Ecto neural progenitor cell (in vitro differentiated cells): ENCODE measurements at regions not wholly inside any gene's neighbourhood (a gene's known extent, or its start where the extent isn't known, plus 50 kb on each side); places are given as distances from the start of the nearest gene placed in this dataset.
"Not testable (repeated sequence)": the region's sequence is repeated elsewhere in the genome, so short reads cannot be mapped to it uniquely, and the experiment has no call there.

Source experiments
- DNase-seq: peaks from one replicate; pipeline ENCODE4 v3.0.0-alpha.2; 2018; ENCODE audit warnings: low spot score

- DNase-seq = no peak
Observed at GRCh38 chr1:244106837-244107493, 55.9 kb downstream of the ZBTB18 start.

DNA sequence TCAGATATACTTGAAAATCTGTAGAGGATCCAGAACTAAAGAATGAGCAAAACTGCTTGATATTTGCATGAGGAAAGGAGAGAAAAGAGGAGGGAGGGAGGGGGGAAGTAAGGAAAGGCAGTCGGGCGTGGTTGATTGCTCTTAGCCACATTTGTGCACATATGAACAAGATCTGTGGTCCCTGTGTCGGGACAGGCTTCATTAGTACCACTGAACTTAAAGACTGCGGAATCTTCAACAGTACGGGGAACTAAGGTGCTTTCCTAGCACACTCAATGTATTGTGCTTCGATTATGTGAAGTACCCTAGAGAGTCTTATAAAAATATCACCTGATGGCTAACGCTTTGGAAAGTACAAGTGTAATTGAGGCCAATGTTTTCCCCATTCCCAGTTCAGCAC, 59.9 kb downstream of the ZBTB18 start:
- no peak for DNase-seq

GRCh38 chr1:244112041-244112440, 61.0 kb downstream of the ZBTB18 start:
- DNase-seq = no peak

DNA sequence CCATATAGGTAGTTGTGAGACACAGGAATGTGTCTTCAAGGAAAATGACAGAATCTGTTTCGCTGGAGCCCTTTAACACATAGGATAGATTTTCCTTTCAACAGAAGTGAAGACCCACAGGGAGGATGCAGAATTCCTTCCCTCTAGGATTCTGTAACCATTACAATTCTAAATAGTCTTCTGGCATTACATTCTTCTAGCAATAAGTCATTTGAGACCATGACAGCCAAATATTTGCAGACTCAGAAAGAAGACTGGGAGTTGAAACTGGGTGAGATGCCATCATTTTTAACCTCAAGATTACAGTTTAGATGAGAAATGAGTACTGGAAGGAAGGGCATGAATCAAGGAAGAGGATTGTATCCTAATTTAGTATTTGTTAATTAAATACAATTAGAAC, 61.6 kb downstream of the ZBTB18 start:
- no peak for DNase-seq

- no peak for DNase-seq
Observed at GRCh38 chr1:244113532-244114320, 62.6 kb downstream of the ZBTB18 start.

- DNase-seq = no peak
Observed at GRCh38 chr1:244114892-244115291, 63.8 kb downstream of the ZBTB18 start.

DNA sequence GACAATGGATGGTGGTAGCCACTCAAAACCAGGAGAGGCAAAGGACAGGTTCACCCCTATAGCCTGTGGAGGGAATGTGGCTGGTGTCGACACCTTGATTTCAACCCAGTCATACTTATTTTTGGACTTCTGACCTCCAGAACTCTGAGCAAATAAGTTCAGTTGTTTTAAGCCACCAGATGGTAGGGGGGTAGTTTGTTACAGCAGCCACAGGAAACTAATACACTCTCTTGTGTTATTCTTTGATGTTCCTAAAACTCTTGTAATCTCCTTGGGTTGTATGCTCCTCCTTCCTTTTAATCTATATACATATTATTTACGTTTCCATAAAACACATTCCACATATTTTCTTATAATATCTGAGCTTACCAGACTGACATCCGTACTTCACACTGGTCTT, 65.9 kb downstream of the ZBTB18 start:
- DNase-seq = no peak

- no peak for DNase-seq
Observed at GRCh38 chr1:244118109-244118761, 67.2 kb downstream of the ZBTB18 start.

GRCh38 chr1:244128591-244129383, 77.7 kb downstream of the ZBTB18 start:
- DNase-seq = no peak

DNA sequence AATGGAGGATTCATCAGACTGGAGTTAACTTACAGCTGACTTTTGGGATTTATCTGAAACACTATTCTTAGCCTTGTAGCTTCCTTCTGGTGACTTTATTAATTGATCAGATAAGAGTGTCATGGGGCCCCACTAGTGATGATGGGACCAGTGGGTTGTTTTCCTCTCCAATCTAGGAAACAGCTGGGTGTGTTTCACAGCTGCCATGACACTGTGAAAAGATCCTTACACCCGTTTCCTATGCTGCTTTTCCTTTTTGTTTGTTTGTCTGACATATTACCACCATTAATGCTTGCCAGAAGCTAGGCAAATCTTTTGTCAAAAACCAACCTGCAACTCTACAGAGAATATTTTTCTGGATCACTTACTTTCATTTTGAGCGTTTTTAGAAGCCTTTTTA, 86.2 kb downstream of the ZBTB18 start:
- no peak for DNase-seq

DNA sequence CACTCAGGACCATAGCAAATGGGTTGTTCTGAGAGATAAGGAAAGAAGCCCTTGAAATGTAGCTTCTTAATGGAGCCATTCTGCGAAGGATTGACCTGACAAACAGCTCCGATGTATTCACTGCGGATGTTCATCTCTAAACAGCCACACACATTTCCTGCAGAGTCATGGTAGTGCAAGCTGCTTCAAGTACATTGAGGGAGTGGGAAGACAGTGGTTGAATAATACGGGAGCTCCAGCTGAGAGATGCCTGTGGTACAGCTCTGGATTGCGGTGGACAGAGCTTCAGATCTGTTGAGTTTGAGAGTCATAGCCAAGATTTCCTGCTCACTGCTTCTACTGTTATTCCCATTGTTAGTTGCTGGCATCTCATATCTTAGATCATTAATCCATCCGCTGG, 86.6 kb downstream of the ZBTB18 start:
- DNase-seq = no peak

- DNase-seq = no peak
Observed at GRCh38 chr1:244138399-244138798, 87.3 kb downstream of the ZBTB18 start.

DNA sequence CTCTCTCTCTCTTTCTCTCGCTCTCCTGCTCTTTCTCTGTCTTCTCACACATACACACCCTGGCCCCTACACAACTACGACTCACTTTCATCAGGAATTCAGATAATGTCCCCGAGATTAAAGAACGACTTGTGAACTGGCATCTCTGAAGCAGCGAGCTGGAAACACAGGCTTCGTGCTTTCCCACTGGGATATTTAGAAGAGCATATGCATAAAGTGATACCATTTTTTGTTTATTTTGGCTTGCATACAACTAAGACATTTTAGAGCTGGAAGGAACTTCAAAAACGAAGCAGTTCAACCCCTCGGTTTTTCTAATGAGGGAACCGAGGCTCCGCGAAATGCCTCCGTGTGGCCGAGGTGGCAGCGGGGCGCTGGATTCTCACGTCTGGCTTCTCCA, 88.6 kb downstream of the ZBTB18 start:
- DNase-seq = no peak

DNA sequence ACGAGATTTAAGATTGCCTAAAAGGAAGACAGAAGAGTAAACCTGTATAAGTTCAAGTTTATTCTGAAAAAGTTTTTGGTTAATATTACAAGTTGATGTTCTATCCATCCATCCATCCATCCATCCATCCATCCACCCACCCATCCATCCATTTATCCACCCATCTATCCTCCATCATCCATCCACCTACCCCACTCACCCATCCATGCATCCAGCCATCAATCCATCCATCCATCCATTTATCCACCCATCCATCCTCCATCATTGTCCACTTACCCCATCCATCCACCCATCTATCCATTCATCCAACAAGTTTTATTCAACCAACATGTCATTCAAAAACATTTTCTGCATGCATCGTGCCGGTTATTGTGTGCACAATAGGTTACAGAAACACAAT, 89.3 kb downstream of the ZBTB18 start:
- no peak for DNase-seq

DNA sequence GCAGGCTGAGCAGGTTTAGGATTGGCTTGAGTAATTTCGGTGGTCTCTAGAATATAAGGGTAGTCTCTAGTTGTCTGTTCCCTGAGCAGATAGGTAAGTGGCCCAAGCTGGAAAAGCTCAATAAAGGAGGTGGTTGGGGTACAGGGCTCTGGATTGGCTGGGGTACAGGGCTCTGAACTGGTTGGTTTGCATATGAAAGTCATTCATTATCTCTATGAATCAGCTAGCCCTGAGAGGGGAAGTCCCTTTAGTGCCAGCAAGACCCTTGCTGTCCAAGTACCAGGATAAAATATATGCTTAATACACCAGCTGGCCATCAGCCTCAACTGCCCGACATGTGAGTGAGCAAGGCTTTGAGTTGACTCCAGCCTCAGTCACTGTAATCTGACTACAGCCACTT, 93.0 kb downstream of the ZBTB18 start:
- DNase-seq = no peak

- no peak for DNase-seq
Observed at GRCh38 chr1:244150071-244150470, 99.0 kb downstream of the ZBTB18 start.

GRCh38 chr1:244150665-244151064, 99.6 kb downstream of the ZBTB18 start:
- no peak for DNase-seq

DNA sequence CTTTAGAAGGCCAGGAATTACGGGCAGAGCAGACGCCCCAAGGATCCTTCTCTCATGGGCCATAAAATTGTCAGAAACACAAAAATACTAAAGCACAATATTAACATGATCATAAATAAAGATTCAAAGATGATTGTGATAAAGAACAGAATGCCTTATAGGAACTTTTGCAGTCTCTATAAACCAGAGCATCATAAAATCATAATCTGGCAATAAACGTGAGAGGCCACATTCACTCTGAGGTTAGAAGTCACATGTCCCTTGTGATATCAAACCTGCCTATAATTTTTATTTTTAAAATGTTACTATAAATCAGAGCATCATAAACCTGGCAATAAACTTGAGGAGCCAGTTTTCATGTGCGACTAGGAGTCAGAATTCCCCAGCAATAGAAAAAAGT, 100.5 kb downstream of the ZBTB18 start:
- DNase-seq = no peak

- no peak for DNase-seq
Observed at GRCh38 chr1:244154508-244154871, 103.4 kb downstream of the ZBTB18 start.

- peak; percentile 58 for DNase-seq
Observed at GRCh38 chr1:244154872-244155531, 103.9 kb downstream of the ZBTB18 start.

GRCh38 chr1:244155661-244156060, 104.6 kb downstream of the ZBTB18 start:
- no peak for DNase-seq

- not testable (repeated sequence) for DNase-seq
Observed at GRCh38 chr1:244156617-244157016, 105.5 kb downstream of the ZBTB18 start.
